ENCODE measurements at regions not wholly inside any gene's neighbourhood (a gene's known extent, or its start where the extent isn't known, plus 50 kb on each side); places are given as distances from the start of the nearest gene placed in this dataset.
A peak's percentile ranks its signal among the peaks of the same experiment; 100 is the strongest.

DNA sequence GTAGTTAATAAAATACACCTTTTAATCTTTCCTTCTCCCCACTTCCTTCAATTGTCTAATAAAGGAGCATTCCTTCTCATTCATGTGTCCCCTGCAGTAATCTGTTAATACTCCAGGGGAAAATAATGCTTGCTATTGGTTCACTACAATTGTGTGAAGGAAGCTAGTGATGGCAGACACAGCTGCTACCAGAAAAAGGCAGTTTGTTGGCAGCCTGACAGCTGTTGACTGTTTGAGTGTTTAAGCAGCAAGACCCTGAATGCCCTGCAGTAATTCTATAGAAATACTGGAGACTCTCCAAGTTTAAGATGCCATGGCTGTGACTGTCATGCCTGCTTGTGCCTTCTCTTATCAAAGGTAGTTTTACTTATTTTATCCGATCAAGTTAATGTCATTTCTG is 359.5 kb downstream of the C4orf33 start:
- no peak for DNase-seq (ENCODE audit: insufficient read length, low spot score)
- TF ChIP-seq SPI1 (IDR thresholded peaks at IDR 0.05; ENCODE audit: low read depth, low read length) (no peak), TAF1 (IDR thresholded peaks at IDR 0.05; ENCODE audit: low read depth, low read length) (no peak), PAX5 (IDR thresholded peaks at IDR 0.05; ENCODE audit: insufficient read depth, low read length, severe bottlenecking) (no peak), POU2F2 (IDR thresholded peaks at IDR 0.05; ENCODE audit: low read depth, low read length) (no peak)
- FAIRE-seq, result no peak

DNA sequence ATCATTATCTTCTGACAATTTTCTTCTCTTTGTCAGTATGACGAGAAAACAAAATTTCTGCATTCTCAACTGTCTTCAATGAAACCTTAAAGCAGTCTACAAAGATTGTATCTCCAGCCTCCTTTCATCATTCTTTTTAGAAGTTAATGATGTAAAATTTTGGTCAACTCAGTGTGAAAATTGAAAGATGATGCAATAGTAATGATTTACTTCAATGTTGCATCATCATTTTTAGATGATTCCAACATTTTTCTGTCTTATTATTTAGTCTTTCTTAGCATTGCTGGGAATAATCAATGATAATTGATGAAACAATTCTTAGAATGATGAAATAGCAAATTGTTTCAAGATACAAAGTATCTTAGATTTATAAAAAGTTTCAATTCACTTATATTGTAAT is 372.7 kb downstream of the C4orf33 start:
- DNase-seq (ENCODE audit: insufficient read length, low spot score) (no peak), FAIRE-seq (no peak)
- TF ChIP-seq POLR2A (IDR thresholded peaks at IDR 0.05; ENCODE audit: low read depth, low read length) (no peak), POLR2AphosphoS5 (IDR thresholded peaks at IDR 0.05; ENCODE audit: low read depth, low read length) (no peak), PAX5 (IDR thresholded peaks at IDR 0.05; ENCODE audit: insufficient read depth, low read length, severe bottlenecking) (no peak), TAF1 (IDR thresholded peaks at IDR 0.05; ENCODE audit: low read depth, low read length) (no peak), SPI1 (IDR thresholded peaks at IDR 0.05; ENCODE audit: low read depth, low read length) (no peak)

DNA sequence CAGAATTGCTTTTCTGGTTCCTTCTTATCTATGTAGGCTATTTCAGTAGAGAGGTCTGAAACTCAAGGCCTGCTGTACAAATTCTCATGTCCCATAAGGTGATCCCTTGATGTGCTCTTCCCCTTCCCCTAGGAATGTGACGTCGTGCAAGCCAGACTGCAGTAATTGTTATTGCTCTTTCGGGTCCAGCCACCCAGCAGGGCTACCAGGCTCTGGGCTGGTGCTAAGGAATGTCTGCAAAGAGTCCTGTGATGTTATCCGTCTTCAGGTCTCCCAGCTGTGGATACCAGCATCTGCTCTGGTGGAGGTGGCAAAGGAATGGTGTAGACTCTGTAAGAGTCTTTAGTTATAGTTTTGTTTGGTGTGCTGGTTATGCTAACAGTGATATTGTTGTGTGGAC is 378.7 kb downstream of the C4orf33 start:
- TF ChIP-seq SPI1 (IDR thresholded peaks at IDR 0.05; ENCODE audit: low read depth, low read length), result no peak
- no peak for TF ChIP-seq POU2F2 (IDR thresholded peaks at IDR 0.05; ENCODE audit: low read depth, low read length)
- no peak for TF ChIP-seq TAF1 (IDR thresholded peaks at IDR 0.05; ENCODE audit: low read depth, low read length)
- TF ChIP-seq PAX5 (IDR thresholded peaks at IDR 0.05; ENCODE audit: insufficient read depth, low read length, severe bottlenecking), result no peak
- no peak for TF ChIP-seq POLR2A (IDR thresholded peaks at IDR 0.05; ENCODE audit: low read depth, low read length)
- no peak for TF ChIP-seq POLR2AphosphoS5 (IDR thresholded peaks at IDR 0.05; ENCODE audit: low read depth, low read length)
- no peak for DNase-seq (ENCODE audit: insufficient read length, low spot score)
- no peak for FAIRE-seq

DNA sequence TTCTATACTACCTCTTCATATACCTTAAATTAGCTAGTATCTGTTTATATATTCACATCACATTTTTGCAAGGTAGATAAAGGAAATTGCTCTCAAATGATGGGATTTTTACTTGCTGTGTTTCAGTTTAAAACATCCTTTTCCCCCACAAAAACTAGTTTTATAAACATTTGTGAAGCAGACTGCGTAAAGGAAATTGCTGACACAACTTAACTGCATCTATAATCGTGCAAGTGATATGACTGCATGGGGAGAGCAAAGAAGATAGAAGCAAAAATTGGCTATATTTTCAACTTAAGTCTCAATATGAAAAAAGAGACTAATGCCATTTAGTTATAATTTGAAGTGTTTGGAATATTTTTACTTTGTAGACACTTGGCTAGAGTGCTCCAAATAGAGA is 385.2 kb downstream of the C4orf33 start:
- TF ChIP-seq POU2F2 (IDR thresholded peaks at IDR 0.05; ENCODE audit: low read depth, low read length) (no peak), POLR2AphosphoS5 (IDR thresholded peaks at IDR 0.05; ENCODE audit: low read depth, low read length) (no peak), PAX5 (IDR thresholded peaks at IDR 0.05; ENCODE audit: insufficient read depth, low read length, severe bottlenecking) (no peak), TAF1 (IDR thresholded peaks at IDR 0.05; ENCODE audit: low read depth, low read length) (no peak), POLR2A (IDR thresholded peaks at IDR 0.05; ENCODE audit: low read depth, low read length) (no peak), SPI1 (IDR thresholded peaks at IDR 0.05; ENCODE audit: low read depth, low read length) (no peak)
- FAIRE-seq (no peak), DNase-seq (ENCODE audit: insufficient read length, low spot score) (no peak)

DNA sequence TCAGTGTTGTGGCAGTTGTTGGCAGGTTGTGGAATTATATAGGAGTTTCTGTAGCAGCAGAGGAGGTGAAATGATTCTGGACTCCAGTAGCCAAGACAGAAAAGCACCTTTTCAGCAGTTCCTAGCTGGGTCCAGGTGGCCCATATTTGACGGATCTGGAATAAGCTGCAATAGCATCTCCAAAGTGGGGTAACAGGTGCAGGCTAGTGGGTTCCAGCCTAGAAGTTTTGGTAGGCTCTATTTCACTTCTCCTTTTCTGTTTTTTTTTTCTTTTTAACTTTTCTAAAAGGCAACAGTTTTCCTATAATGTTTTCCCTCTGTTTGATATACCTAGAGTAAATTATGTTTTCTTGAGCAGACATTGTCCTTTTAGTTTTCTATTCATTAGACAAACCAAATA is 392.5 kb downstream of the C4orf33 start:
- no peak for DNase-seq (ENCODE audit: insufficient read length, low spot score)
- TF ChIP-seq POLR2A (IDR thresholded peaks at IDR 0.05; ENCODE audit: low read depth, low read length) (no peak), POU2F2 (IDR thresholded peaks at IDR 0.05; ENCODE audit: low read depth, low read length) (no peak), POLR2AphosphoS5 (IDR thresholded peaks at IDR 0.05; ENCODE audit: low read depth, low read length) (no peak), SPI1 (IDR thresholded peaks at IDR 0.05; ENCODE audit: low read depth, low read length) (peak; percentile 34; the same call in 1 of the 2 replicates)
- no peak for FAIRE-seq

DNA sequence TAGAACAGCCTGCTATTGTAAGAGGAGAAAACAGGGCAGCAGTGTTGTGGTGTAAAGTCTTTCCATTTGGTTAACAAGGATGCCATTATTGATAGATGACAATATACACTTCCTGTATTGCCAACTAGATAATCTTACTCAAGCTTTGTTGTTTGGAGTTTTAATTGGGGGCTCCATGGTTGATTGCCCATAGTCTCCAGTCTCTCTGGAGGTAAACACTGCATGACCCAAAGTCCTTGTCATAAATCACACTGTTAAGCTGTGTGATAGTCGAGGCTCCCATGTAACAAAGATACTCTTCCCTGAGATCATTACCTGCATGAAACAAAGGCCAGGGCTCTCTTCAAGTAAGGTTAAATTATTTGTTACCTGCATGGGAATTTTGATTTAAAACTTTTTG is 394.6 kb downstream of the C4orf33 start:
- DNase-seq (ENCODE audit: insufficient read length, low spot score) (no peak), FAIRE-seq (no peak)
- TF ChIP-seq SPI1 (IDR thresholded peaks at IDR 0.05; ENCODE audit: low read depth, low read length) (no peak), TAF1 (IDR thresholded peaks at IDR 0.05; ENCODE audit: low read depth, low read length) (no peak), PAX5 (IDR thresholded peaks at IDR 0.05; ENCODE audit: insufficient read depth, low read length, severe bottlenecking) (no peak)

DNA sequence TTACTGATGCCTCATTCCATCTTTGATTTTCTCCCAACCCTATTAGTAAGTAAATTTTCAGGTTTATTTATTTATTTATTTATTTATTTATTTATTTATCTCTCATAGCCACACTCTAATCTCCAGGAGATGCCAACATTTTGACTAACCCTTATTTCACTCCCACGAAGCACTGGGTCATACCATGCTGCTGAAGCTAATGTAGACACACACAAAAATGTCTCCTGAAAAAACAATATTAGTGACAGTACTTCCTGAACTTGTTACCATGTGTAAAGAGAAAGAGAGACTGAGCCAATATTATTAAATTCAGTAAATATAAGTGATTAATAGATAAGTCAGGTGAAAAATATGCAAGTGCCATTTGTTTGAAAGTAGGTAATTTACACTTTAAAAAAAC is 402.7 kb downstream of the C4orf33 start:
- FAIRE-seq, result no peak
- DNase-seq (ENCODE audit: insufficient read length, low spot score), result no peak
- TF ChIP-seq PAX5 (IDR thresholded peaks at IDR 0.05; ENCODE audit: insufficient read depth, low read length, severe bottlenecking) (no peak), SPI1 (IDR thresholded peaks at IDR 0.05; ENCODE audit: low read depth, low read length) (no peak), TAF1 (IDR thresholded peaks at IDR 0.05; ENCODE audit: low read depth, low read length) (no peak), POLR2A (IDR thresholded peaks at IDR 0.05; ENCODE audit: low read depth, low read length) (no peak), POLR2AphosphoS5 (IDR thresholded peaks at IDR 0.05; ENCODE audit: low read depth, low read length) (no peak), POU2F2 (IDR thresholded peaks at IDR 0.05; ENCODE audit: low read depth, low read length) (no peak)

DNA sequence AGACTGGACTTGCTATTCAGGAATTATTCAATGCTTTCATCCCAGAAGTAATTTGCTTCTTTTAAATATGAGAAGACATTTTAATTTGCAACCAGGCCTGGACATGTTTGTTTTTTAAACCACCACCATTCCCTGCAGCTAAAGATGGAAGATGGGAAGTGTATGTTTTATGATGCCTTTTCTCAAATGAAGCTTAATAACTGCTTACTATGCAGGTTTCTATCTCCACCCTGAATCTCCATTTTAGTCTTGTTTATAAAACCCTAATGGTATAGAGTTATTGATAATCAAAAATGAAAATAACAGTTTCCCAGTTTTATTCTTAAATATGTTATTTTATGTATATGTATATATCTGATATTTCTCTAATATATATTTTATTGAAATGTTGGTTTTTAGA is 418.9 kb downstream of the C4orf33 start:
- FAIRE-seq (no peak), DNase-seq (ENCODE audit: insufficient read length, low spot score) (no peak)
- TF ChIP-seq POLR2AphosphoS5 (IDR thresholded peaks at IDR 0.05; ENCODE audit: low read depth, low read length) (no peak), SPI1 (IDR thresholded peaks at IDR 0.05; ENCODE audit: low read depth, low read length) (no peak), PAX5 (IDR thresholded peaks at IDR 0.05; ENCODE audit: insufficient read depth, low read length, severe bottlenecking) (no peak), POU2F2 (IDR thresholded peaks at IDR 0.05; ENCODE audit: low read depth, low read length) (no peak), POLR2A (IDR thresholded peaks at IDR 0.05; ENCODE audit: low read depth, low read length) (no peak), TAF1 (IDR thresholded peaks at IDR 0.05; ENCODE audit: low read depth, low read length) (no peak)

DNA sequence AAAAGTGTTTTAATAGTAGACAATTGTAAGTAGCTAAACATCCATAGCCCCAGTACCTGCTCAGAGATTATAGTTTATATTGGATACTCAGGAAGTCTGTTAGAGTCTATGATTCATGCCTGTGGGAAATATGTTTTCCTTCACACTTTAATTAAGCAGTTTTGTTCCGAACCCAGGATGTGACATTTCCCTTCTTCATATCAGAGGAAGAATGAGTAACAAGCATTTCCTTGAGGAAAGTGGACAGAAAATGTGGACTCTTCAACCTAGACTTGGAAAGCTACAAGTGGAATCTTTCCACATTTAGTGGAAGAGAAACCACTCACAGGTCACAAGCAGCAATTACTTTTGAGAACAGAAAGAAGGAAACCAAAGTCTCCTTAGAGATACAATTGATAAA is 419.4 kb downstream of the C4orf33 start:
- FAIRE-seq, result no peak
- DNase-seq (ENCODE audit: insufficient read length, low spot score), result no peak
- TF ChIP-seq SPI1 (IDR thresholded peaks at IDR 0.05; ENCODE audit: low read depth, low read length) (no peak), TAF1 (IDR thresholded peaks at IDR 0.05; ENCODE audit: low read depth, low read length) (no peak), POLR2AphosphoS5 (IDR thresholded peaks at IDR 0.05; ENCODE audit: low read depth, low read length) (no peak), POLR2A (IDR thresholded peaks at IDR 0.05; ENCODE audit: low read depth, low read length) (no peak), PAX5 (IDR thresholded peaks at IDR 0.05; ENCODE audit: insufficient read depth, low read length, severe bottlenecking) (no peak), POU2F2 (IDR thresholded peaks at IDR 0.05; ENCODE audit: low read depth, low read length) (no peak)

DNA sequence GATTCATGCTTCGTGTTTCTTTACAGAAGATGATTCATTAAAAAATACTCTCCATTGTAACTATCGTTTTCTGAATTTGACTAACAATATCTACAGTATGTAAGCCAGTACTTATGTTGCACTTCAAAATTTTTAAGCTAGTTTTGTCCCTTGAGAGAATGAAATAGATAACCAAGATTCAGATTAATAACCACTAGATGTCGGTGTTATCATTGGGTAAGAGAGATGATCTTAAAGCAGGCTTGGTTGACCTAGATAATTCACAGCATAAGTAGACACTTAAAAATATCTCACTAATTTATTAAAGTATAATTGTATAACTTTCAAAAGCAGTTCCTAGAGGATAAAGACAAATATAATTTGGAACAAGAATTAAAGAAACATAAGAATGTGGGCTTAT is 430.9 kb downstream of the C4orf33 start:
- no peak for TF ChIP-seq POU2F2 (IDR thresholded peaks at IDR 0.05; ENCODE audit: low read depth, low read length)
- TF ChIP-seq SPI1 (IDR thresholded peaks at IDR 0.05; ENCODE audit: low read depth, low read length), result no peak
- TF ChIP-seq TAF1 (IDR thresholded peaks at IDR 0.05; ENCODE audit: low read depth, low read length), result no peak
- no peak for TF ChIP-seq POLR2AphosphoS5 (IDR thresholded peaks at IDR 0.05; ENCODE audit: low read depth, low read length)
- no peak for TF ChIP-seq PAX5 (IDR thresholded peaks at IDR 0.05; ENCODE audit: insufficient read depth, low read length, severe bottlenecking)
- no peak for TF ChIP-seq POLR2A (IDR thresholded peaks at IDR 0.05; ENCODE audit: low read depth, low read length)
- no peak for DNase-seq (ENCODE audit: insufficient read length, low spot score)
- FAIRE-seq, result no peak

Measured in GM12891 (cell line).